Fibroblast of skin of scalp (primary cell): ENCODE measurements at regions not wholly inside any gene's neighbourhood (a gene's known extent, or its start where the extent isn't known, plus 50 kb on each side); places are given as distances from the start of the nearest gene placed in this dataset.

Experiments used
- DNase-seq: peaks from one replicate; pipeline ENCODE4 v3.0.0-alpha.2; 2013

DNA sequence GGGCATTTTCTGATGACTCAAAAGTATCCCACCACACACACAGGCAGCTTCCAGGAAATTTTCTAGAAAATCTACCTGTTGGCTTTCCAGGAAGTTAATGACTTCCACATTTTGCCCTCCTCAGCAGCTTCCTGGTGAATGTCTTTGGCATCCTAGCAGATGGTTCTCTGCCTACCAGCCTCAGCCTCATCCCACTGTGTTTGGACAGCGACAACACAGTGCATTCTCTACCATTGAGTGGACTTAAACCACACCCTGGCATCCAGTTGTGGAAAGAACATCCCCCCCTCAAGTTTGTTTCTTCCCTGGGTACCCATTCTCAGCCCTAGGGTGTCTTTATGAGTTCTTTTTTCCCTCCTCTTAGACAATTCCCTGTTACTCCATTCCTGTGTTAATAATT, 50.8 kb upstream of the GADL1 start:
- DNase-seq = peak; percentile 37

DNA sequence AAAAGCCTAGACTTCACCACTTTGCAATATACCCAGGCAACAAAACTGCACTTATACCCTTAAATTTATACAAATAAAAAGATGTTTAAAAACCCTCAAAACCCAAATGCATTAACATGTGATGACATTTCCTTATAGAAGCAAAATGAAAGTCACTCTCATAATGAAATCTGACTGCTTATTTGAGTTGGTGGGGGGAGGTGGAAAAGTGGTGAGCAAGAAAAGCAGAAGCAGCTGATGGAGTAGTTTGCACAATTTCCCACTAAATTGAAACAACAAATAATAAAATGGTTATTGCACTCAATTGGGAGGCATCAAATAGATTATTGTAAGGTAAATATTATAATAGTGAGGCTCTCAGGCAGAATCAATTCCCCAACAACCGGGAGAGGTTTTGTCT, 54.0 kb upstream of the GADL1 start:
- no peak for DNase-seq

DNA sequence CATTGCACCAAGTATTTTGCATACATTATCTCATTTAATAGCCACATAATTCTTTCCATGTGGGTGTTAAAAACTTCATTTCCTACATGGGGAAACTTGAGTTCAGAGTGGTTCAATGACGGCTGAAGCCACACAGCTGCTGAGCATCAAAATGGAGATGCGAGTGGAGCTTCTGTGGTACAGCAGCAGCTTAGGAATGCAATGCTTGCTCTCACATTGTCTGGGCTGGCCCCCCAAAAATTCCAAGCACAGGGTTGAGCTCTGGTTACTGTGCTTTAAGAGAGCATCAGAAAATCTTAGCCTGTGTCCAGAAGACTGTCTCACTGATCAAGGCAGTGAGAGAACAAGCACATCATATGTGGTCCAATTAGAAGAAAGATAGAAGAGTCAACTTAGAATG, 57.4 kb upstream of the GADL1 start:
- DNase-seq = peak; percentile 43

DNA sequence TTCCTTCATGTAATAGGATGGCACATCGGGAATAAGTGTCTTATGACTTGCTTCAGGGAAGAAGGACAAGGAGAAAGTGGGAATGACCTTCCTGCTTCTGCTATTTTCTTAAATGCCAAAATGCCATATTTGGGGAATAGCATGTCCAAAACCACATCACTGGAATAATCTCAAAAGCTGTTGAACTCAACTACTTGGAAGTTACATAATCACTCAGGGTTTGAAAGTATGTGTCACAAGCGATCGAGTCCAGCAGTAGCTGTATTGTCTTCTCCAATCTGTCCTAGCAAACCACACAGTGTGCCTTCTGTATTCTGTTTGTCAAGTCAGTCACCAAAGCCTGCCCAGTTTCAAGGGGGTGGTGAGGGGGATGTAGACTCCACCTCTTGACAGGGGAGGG, 58.3 kb upstream of the GADL1 start:
- peak; percentile 39 for DNase-seq

DNA sequence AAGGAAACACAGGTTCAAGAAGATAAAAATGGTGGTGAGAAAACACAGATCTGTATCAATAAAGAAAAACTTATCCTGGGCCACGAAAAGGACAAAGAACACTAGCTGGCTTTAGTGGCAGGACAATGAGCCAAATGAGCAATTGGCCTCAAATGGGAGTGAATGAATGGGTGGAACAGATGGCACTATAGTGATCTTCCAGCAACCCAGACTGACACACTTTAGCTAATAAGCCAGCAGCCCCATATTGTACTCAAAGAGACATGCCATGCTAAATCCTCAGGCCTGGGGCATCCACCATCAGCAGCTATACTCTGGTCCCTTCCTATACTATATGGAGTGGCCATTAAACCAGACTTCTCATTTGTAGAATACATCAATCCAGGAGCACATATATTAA, 60.0 kb upstream of the GADL1 start:
- DNase-seq = no peak

DNA sequence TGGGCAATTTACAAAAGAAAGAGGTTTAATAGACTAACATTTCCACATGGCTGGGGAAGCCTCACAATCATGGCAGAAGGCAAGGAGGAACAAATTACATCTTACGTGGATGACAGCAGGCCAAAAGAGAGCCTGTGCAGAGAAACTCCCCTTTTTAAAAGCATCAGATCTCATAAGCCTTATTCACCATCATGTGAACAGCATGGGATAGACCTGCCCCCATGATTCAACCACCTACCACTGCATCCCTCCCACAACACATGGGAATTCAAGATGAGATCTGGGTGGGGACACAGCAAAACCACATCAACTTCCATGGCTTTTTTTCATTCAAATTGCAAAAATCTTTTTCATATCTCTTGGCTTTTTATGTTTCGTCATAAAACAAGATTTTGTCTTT, 67.6 kb upstream of the GADL1 start:
- no peak for DNase-seq

DNA sequence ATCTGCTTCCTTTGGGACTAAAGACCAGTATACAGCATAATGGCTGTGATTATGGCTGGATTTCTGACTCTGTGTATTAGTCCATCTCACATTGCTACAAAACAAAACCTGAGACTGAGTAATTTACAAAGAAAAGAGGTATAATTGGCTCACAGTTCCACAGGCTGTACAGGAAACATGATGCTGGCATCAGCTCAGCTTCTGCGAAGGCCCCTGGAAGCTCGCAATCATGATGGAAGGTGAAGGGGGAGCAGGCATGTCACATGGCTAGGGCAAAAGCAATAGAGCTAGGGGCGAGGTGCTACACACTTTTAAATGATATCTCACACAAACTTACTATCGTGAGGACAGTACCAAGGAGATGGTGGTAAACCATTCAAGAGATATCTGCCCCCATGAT, 68.0 kb upstream of the GADL1 start:
- DNase-seq = no peak

DNA sequence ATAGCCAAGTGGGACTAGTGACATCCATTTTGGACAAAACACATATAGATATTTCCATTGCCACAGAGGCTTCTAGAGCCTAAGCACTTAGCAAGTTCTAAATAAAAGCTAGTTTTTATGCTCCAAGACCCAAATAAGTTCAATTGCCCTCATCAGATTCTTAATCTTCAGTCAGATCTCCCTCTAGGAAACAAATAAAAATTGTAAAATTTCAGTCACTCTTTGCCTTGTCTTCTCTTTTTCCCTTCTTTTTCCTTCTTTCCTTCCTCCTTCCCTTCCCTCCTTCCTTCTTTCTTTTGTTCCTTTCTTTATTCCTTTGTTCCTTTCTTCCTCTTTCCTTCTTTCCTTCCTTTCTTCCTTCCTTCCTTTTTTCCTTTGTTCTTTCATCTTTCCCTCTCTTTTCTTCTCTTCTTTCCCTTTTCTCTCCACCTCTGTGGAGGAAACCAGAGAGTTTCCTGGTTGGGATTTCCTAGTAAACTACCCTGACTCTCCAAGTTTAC, 68.8 kb upstream of the GADL1 start:
- no peak for DNase-seq

DNA sequence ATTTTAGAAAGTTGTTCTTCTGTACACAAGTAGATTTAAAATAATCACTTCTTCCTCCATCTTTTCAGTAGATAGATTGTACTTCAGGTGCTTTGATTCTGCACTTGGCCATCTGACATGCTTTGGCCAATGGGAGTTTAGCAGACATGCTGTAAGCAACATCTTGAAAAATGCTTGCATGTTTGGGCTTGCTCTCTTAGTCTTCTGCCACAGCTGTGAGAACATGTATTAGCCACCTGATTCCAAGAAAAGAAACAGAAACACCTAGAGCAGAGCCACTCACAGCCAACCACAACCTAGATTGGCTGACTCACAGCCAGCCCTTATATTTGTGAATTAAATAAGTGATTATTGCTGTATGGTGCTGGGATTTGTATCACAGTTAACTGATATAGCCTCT, 70.2 kb upstream of the GADL1 start:
- no peak for DNase-seq

DNA sequence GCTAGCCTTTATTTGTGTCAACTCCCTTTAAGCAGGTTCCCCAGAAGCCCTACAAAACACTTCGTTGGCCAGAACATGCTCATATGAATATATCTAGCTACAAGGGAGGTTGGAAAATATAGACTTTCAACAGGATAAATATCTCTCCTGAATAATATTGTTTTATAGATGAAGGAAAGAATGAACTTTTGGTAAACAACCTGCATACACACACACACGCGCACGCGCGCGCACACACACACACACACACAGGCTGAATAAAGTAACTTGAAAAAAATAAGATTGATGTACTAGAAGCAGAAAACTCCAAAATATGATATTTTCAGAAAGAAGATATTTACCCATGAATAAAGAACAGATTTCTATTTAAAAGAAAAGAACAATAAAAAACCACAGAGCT, 72.4 kb upstream of the GADL1 start:
- DNase-seq = no peak

DNA sequence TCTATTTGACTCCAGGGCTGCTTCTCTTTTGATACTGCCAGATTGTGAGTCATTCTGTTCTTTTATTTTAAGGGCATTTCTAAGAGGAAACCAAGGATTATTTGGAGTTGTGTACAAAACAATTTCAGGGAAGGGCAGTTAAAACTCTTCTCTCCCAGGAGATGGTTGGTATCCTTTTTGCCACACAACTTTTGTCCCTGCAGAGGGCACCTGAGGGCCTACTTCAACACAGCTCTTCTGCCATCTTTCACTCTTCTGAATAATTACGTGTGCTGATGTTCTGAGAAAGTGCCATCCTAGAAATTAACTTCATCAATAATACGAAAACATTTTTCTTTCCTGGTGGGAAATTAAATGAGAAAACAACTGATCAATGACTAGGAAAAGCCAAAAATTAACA, 75.7 kb upstream of the GADL1 start:
- DNase-seq = no peak

DNA sequence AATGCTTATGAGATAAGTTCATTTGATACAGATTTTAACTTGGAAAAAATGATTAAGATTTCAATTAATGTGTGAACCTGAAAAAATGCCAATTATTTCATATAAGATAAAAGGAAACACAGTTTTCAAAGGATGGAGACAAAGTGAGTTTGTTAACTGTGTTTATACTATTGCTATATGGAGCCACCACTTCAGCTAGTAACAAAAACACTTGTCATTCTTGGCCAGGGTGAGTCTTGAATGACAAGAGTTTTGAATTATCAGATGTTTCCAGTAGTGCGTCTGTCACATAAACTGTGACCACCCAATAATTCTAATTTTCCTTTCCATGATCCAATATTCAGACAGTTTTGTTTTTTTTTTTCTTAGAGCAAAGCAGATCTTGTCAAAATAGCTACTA, 78.0 kb upstream of the GADL1 start:
- no peak for DNase-seq

DNA sequence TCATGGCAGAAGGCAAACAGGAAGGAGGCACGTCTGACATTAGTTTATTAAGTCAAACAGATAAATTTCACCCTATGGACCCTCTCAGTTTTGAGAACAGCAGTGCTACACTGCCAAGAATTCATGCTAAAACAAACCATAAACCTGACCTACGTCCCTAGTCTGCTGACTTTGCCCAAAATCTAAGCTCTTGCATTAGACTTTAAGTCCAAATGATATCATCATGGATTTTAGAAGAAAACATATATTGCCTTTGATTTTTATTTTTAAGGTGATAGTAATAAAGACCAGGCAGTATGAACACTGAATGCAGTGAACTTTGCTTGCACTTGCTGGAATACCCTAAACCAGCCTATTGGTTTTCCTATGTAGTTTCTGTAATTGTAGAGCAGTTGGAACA, 79.6 kb upstream of the GADL1 start:
- no peak for DNase-seq

DNA sequence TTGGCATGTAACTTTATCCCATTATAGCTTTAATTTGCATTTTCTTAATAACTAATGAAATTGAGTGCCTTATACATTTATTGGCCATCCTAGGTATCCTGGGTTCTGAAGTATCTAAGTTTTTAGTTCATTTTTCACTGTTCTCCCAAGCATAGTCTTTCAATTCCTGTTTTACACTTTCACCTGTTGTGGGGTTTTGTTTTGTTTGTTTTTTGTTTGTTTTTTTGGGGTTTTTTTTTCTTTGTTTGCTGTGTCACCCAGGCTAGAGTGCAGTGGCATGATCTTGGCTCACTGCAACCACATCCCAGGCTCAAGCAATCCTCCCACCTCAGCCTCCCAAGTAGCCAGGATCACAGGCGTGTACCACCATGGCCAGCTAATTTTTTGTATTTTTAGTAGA, 83.1 kb upstream of the GADL1 start:
- DNase-seq = no peak

DNA sequence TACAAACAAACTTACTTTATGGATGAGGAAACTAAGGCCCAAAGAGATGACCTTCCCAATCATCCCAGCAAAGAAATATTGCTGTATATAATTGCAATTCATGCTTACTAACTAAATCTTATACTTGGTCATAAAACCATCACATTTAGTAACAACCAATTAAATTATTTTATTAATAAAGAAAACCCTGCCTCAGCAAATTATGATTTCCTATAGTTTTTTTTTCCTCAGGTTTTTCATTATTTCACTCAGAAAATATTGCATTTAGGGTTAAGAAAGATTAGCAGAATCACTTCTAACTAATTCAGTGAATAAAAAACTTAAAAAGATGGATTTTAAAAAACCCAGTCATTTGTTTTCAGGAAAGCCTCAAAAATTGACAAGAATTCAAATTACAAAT, 86.5 kb upstream of the GADL1 start:
- no peak for DNase-seq

DNA sequence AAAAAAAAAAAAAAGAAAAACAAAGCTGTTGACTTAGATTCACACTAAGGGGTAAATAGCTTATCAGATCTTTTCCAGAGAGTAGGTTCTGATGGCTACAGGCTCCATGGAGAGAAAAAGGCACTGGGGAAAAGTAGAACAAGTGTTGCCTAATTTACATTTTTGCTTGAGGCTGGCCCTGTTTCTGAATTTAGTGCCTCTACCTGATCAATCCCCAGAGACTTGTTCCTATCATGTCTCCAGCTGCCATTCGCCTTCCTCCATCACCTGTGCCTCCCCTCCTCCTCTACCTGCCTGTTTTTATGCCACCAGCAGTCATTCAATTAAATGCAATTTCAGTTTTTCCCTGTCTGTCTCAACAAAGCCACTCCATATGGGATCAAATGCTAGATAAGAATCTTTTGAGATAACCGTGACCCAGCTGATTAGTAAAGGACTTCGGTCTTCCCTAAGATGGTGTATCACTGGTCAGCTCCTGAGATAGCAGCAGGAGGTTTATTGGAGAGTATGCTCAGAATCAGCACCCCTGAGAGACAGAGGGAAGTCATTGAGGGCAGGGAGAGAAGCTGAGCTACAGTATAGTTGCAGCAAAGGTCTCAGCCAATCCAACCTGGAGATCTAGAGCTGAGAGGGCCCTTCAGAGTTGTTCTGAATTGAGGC, 88.1 kb upstream of the GADL1 start:
- DNase-seq = no peak

DNA sequence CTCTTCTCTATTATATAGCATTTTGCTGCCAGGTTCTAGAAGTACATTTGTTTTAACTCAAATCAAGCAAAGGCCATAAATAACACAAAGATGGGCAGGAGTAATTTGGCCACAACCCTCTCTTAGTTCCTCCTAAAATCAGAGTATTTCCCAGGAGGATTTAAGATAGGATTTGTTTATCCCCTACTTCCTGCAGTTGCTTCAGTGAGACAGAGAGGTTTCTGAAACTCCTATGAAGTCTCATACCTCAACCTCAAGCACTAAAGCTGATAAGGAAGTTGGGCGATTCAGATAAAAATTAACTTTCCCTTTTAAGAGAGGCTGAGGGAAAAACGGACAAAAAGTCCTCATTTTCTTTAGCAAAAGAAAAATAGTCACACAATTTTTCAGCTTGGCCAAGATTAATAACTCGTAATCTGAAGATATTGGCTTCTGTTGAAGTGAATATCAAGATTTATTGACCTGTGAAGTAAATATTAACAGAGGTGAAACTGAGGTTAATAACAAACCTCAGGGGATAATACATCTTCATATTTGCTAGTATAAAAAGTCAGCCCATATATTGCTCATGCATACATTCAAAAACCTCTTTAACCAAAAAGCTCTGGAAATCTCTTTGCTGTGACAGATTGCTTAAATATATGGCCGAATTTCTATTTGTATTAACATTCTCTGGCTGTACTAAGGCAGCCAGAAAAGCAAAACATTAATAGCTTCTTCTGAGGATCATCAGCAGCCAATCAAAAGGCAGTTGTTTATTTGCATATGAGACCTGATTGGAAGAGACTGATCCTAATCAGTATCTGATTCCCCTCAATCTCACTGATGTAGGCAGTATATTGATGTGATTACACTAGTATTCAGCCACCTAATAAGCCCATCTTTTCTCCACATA, 90.6 kb upstream of the GADL1 start:
- DNase-seq = peak; percentile 6

DNA sequence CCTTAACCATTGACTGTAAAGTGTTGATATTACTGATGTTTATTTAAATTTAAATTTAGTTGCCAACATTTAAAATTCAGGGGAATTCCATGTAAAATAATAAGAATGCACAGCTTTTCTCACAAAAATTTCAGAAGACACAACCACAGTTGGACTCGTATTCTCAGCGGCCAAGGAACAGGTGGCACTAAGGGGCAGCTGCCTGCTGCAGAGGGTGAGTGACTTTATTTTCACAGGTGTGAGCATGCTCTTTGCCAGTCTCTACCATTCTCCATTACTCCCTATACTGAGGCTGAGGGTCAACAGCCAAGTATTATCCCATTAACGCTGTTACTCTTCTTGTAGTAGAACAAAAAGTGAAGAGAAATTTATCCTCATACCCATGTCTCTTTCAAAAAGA, 92.1 kb upstream of the GADL1 start:
- DNase-seq = no peak

DNA sequence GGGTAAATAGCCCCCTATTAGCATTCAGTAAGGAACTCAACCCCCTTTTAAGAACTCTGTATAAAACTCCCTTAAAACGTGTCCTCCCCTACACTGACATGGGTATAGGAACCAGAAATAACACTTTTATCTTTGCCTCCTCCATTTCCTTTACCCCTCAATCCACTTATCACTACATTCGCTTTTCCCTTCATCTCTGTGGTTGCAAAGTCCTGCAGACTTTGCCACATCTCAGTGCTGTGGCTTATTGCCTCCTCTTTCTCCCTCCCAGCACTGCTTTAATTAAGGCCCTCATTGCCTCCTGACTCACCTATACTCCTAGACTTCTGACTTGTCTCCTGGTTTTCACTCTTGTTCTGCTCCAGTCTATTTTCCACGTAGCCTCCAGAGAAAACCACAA, 94.3 kb upstream of the GADL1 start:
- DNase-seq = no peak

DNA sequence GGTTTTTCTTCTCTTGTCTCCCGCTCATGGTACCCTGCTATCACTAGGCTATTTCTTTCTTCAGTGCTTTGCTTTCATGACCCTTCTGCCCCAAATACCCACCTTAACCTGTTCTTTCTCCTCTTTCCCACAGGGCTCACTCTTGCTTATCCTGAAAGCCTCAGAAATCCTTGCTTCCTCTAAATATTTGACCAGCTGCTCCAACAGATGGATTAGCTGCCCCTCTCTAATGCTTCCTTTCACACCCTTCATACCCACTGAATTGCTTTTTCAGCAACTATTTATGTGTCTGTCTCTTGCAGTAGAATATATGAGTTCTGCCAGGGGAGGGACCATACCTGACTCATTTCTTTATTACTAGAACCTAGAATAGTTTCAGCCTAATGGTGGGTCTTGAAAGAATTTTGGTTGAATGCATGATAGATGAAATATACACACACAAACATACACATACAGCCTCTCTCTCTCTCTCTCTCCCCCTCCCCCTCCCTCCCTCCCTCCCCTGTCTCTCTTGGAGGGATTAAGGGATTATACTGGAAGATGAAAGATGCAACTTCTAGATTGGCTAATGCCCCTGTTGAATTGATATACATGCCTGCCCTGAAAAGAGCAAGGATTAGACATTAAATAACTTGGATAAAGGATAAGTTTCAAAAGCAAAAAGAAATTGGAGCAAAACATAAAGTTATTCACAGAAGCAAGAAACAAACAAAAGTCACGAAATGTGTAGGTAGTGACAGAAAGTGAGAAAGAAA, 95.0 kb upstream of the GADL1 start:
- no peak for DNase-seq

DNA sequence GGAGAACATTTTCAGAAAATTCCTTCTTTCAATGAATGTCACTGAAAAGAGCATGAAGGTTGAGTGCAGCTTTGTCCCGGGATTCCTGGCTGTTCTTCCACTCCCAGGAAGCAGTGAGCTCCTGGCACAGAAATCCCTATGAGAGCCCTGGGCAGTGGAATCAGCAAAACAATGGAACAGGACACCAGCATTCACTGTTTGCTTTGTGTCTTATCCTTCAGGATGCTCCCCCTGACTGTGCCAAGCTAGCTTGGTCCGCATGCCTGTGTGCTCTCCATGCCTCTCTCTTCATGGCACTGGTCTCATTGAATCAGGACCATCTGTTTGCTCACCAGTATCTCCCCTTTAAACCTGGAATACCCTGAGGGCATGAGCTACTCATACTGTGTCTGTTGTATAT, 102.0 kb upstream of the GADL1 start:
- no peak for DNase-seq

DNA sequence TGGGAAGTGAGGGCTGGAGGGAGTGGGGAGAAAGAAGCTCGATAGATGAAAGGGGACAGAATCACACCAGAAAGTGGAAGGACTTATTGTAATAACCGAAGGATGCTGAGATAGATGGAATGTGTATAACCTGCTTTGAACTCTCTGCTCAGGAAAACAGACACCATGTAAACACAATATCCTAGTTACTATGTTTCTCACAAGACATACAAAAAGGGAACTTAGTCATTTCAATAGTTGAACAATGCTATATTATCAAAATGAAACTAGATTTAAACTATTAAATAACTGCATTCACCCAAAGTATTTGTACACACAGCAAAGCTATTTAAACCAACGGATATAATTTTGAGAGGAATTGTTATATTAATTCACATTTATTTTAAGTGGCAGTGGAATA, 108.3 kb upstream of the GADL1 start:
- no peak for DNase-seq

DNA sequence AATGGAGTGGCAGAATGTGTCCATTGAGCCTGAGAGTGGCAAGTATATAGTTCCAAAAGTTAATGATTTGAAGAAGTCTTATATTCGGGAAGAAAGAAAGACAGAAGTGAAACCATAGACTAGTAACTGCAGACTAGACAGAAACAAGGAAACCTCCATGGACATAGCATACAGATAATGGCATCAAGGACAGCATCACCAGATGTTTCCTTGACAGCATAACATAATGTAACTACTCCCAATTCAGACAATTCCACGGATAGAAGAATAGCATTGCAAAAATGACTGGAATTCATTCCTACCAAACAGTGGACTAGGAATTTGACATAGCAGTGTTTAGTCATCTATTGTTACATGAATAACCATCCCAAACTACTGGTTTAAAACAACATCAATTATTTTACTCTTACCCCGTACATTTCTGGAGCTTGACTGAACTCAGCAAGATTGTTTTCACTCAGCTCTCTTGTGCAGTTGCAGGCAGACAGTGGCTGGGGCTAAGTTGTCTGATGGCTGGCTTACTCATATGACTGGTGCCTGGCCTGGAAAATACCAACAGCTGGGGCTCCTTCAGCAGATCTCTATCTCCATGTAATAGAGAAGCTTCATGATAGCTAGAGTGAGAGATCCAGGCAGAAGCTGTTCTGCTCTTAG, 109.7 kb upstream of the GADL1 start:
- DNase-seq = peak; percentile 96
